Left hindlimb (tissue), 1 donor: ENCODE measurements at regions not wholly inside any gene's neighbourhood (a gene's known extent, or its start where the extent isn't known, plus 50 kb on each side); places are given as distances from the start of the nearest gene placed in this dataset.
"Not testable (repeated sequence)": the region's sequence is repeated elsewhere in the genome, so short reads cannot be mapped to it uniquely, and the experiment has no call there.

ENCODE experiments used
- DNase-seq: peaks from one replicate; pipeline ENCODE4 v3.0.0-alpha.2; 2018

DNA sequence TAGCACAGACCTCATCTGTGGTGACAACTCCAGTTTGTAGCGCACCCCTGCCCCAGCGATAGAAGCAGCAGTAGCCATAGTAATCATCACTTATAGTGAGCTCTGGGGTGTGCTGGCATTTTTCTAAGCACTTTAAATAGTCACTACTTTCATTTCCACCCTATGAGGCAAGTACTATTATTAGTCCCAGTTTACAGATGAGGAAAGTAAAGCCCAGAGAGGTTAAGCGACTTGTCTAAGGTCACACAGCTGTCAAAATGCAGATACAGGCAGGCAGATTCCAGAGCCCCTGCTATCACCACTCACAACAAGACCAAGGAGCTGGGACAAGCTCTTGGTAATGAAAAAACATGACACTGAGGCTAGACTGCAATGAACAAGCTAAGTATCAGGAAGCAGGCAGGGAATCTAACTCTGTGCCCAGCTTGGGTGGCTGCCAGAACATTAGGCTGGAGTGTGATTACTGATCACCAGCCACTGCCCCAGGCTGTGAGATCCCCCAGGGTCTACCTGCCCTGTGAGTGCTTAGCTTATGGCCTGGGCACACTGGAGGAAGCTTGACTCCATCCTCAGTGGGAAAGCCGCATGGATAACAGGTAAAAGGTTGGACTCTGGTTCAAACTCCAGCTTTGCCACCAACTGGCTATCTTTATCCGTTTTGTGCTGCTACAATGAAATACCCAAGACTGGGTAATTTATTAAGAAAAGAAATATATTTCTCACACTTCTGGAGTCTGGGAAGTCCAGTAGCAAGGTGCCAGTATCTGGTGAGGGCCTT is 561.1 kb downstream of the MN1 start:
- no peak for DNase-seq

DNA sequence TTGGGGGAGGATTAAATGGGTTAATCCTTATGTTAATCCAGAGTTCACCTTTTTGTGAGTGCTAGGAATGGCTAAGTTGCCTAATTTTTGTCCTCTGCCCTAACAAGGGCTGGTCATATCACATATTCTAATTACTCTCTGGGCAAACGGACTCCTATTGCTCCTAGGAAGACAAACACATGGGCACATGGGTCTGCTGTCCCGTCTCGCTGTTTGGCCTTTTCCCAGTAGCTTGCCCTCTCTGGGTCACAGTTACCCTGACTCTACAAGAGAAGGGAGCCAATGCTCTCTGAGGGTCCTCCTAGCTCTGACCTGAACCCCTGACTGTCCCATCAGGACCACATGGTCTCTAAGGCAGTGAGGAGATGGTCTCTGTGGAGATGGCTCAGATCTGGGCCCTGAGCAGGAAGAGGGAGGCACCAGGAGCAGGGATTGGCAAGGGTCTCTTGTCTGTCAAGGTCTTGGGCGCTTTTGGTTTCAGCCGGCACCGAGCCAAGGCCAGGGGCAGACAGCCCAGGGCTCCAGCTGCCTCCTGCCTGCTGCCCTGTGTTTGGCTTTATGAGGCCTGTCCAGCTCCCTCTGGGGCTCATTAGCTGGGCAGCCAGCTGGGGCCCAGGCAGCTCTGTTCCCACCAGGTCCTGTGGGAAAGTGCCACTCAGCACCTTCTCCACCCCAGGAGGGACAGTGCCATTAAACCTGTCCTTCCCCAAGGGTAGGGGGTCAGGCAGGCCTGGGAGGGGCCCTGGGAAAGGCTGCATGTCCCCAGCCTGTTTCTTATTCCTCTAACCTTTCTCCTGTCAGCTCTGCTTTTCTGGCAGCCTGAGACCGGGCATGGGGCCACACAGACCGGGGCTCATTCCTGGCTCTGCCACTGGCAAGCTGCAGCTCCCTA is 559.9 kb downstream of the MN1 start:
- peak; percentile 76 for DNase-seq

DNA sequence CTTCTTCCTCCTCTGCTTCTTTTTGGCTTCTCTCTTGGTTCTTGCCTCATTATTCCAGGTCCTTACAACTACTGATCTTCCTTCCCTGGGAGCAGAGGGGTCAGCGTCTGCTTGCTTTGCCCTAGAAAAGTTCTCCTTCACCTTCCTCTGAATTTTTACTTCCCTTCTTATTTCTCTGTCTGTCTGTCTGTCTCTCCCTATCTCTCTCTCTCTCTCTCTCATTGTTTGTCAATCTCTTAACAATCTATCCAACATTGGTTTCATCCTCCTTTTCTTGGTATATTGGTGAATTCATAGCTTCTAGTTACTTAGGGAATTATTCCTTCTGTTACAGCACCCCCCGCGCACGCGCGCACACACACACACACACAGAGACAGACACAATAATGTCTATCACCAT is 559.1 kb downstream of the MN1 start:
- DNase-seq: no peak

DNA sequence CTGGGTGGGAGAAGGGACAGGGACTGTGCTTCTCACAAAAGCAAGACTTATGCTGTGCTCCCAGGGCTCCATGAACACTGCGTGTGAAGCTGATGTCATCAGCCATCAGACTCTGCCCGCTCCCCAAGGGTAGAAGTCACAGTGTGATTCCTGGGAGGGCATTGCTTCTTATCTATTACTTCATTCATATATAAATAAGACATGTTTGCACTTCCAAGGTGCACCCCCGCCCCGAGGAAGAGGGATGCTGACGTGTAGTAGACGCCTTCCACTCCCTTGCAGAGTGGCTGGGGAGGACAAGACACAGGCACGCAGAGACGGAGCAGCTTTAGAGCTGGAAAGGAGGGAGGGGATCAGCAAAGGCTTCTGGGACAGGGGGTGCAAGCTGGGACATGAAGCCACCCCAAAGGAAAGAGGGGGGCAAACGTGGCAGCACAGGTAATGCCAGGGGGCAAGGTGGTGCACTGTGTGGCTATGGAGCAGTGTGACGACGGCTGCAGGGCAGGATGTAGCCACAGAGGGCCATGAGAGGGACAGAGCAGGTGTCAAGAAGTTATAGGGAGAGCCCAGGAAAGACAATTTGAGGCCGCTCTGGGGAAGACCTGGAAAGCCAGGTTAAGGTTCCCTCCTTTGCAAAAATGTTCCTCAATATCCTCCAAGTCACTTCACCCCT is 558.5 kb downstream of the MN1 start:
- DNase-seq: no peak

DNA sequence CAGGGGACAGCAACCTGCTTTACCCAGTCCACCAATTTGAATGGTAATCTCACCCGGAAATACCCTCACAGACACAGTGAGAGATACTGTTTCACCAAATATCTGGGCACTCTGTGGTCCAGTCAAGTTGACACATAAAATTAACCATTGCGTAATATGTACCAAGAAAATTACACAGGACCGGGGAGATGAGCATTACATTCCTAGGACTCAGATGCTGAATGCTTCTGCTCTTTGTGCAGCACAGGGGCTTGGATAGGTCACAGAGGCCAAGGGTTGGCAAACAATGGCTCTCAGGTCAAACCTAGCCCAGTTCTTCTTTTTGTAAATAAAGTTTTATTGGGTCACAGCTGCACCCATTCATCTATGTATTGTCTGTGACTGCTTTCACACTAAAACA is 557.2 kb downstream of the MN1 start:
- no peak for DNase-seq

DNA sequence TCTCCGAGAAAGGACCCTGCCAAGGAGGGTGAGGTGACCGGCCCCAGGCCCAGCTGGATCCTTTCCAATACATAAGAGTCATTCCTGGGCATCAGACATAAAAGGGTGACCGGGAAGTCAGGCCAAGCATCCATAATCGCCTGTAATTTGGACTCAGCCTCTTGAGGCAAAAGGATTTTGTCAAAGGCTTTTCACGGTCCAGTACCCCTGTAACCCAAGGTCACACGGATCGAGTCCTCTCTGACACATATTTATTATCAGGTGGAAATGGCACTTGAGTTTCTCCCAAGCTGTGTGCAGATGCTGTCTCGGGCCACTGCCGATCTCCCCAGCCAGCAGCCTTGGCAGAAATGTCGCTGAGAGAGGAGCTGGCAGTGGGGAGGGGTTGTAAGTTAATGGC is 556.5 kb downstream of the MN1 start:
- DNase-seq: no peak

DNA sequence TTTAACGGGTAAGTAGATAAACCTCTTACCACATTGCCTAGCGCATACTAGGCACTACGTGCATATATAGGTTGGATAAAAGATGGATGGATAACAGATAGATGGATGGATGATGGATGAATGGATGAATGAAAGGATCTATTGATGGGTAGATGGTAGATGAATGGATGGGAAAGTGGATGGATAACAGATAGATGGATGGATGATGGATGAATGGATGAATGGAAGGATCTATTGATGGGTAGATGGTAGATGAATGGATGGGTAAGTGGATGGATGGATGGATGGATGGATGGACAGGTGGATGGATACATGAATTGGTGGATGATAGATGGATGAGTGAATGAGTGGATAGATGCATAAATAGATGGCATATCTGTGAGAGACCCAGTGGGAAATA is 555.0 kb downstream of the MN1 start:
- no peak for DNase-seq

DNA sequence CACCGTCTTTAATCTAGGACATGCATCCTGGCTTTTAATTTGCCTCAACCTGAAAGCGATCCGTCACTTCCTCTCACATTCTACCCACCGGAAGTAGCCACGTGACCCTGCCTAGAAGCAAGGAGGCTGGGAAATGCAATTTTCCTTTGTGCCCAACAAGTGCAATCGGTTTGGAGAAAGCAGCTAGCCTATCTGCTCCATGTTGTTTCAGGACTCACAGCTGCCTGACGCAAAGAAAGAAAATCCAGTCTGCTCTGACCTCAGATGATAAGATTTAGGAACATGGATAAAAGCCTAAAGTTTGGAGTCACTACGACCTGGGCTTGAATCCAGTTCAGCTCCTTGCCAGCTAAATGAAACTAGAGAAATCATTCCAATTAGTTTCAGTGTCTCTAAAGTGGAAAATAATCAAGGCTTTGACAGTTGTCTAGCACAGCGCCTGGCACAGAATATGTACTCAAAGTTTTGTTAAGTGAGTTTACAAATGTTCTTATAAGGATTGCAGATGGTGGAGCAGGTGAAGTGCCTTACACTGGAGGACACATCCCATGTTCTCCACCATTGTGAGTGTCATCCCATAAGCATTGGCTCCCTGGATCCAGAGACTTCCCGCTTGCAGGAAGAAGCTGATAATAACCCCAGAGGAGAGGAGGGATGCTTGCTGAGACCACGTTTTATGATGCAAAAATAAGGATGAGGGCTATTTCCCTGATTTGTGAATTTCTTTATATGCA is 553.7 kb downstream of the MN1 start:
- no peak for DNase-seq

DNA sequence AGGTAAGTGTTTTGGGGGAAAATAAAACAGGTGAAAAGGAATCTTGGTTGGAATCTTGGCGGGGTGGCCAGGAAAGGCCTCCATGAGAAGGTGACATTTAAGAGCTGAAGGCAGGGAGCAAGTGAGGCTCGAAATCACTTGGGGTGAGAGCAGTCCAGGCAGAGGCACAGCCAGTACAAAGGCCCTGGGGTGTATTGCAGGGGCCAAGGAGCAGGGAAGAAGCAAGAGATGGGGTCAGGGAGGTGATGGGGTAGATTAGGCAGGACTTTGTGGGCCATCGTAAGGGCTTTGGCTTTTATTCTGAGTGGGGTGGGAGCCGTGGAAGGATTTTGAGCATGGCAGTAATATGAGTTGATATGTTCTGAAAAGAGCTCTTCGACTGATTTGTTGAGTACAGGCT is 551.1 kb downstream of the MN1 start:
- no peak for DNase-seq

DNA sequence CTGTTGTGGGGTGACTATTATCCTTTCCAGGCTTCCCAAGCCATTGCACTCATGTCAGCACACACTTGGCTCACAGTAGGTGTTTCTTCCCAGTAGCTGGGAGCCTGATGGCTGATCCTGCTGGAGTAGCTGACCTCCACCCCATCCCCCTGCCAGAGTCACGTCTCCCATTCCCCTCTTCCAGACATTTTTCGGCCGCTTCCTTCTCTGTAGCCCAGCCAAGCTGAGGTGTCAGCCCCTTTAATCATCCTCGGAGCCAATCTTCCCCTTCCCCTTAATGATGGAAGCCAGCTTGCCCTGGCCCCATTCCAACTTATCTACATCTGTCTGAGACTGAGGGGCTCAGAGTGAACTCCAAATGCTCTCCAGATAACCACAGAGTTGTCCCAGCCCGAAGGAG is 550.7 kb downstream of the MN1 start:
- DNase-seq: no peak

DNA sequence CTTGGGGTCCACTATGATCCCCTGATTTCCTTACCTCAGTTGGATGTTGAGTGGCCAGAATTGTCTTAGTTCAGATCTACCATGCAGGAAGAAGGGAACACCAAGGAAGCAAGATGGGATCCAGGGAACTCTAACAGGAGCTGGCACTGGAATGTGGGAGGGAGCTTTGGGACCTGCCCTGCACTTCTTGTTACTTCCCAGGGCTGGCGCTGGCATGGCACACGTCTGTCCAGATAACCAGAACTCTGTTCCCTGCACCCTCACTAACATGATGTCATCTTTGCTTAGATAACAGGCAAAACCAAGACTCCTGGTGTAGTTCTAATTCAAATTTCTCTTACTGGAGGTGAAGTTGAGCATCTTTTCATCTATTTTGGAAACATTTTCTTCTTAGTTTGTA is 550.0 kb downstream of the MN1 start:
- DNase-seq: no peak

DNA sequence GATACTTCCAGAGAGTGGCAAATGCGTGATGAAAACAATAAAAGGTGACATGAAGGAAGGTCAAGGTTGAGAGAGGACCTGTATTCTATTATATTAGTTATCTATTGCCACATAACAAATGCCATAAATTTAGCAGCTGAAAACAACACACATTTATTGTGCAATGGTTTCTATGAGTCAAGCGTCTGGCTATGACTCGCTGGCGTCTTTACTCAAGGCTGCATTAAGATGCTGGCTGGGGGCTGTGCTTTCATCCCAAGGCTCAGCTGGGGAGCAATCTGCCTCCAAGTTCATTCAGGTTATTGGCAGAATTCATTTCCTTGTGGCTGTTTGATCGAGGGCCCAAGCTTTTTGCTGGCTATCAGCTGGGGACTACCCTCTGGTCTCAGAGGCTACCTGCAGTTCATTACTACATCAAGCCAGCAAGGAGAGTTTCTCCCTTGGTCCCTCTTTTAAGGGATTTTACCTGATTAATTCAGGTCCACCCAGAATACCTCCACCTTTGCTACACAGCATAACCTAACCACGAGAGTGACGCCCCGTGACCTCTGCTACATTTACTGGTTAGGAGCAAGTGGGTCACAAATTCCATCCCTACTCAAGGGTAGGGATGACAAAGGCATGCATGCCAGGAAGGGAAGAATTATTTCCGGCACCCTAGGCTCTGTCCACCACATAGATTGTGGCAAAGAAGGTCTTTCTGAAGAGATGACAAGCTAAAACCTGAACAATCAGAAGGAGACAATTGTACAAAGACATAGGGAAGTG is 549.1 kb downstream of the MN1 start:
- DNase-seq: no peak

DNA sequence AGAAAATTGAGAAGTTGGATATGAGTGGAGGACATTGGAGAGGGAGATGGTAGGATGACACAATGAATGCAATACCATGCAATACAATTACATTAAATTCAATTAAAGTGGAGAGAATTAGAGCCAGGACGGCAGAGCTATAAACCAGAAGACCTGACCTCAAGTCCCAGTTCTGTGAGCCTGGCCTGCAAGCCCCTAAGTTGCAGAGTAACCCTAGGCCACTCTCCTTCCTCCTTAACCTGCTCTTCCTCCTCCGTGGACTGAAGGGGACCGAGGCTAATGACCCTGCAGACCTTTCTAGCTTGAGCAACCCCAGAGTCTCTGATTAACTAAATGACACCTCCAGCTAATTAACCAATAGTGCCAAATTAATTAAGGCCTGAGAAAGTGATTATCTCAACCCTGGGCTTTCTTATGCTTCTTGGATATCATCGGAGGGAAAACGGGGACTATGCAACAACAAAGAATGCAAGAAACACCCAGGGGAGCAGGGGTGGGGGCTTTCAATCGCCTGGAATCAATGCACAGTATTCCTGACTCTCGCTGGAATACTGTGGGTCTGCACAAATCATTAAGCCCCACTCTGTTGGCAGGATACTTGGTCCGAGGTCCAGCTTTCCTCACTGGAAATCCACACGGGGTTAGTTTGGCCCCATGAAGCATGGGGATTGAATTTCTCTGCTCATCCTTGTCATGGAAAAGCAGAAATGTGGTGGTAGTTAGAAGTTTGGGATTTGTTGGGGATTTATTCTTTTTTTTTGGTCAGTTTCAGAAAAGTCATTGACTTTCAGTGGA is 548.3 kb downstream of the MN1 start:
- DNase-seq: peak; percentile 68

DNA sequence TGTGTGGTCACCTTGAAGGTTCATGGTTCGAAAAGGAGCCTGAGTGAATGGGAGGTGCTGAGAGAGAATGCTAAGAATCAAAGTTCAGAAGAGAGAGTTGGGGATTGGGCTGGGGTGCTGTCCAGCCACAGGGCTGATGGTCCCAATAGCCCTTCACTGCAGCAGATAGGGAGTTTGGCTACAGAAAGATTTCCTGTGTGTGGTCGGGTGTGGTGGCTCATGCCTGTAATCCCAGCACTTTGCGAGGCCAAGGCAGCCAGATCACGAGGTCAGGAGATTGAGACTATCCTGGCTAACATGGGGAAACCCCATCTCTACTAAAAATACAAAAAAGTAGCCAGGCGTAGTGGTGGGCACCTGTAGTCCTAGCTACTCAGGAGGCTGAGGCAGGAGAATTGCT is 547.5 kb downstream of the MN1 start:
- DNase-seq: not testable (repeated sequence)

DNA sequence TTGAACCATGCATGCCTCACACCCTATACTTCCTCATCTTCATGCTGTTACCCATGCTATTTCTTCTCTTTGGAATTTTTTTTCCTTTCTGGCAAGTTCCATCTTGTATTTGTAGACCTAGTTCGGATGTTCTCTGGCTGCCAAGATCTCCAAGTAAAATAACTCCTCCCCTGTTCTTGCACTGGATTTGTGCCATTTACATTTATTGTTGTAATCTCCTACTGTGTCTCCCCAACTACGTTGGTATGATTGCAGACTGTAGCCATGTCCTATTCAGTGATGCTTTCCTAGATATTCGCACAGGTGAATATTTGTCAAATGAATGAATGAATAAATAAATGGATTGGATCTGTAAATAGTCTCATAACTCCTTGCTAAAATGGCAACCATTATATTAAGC is 546.0 kb downstream of the MN1 start:
- DNase-seq: no peak

DNA sequence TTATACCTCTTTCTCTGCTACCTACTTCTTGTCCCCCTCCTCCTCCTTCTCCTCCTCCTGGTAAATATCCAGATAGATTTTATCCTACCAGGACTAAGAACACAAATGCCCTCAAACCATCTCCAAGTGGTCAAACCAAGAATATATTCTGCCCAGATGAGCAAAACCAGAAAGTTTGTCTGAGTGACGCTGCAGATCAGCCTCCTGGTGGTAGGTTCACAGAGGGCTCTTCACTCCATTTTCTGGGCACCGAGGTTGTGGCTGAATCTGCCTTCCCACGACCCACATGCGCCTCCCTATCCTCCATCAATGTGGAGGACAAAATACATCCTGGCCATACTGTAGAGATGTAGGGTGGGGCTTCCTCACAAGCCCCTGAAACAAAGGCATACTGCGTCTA is 543.6 kb downstream of the MN1 start:
- DNase-seq: no peak

DNA sequence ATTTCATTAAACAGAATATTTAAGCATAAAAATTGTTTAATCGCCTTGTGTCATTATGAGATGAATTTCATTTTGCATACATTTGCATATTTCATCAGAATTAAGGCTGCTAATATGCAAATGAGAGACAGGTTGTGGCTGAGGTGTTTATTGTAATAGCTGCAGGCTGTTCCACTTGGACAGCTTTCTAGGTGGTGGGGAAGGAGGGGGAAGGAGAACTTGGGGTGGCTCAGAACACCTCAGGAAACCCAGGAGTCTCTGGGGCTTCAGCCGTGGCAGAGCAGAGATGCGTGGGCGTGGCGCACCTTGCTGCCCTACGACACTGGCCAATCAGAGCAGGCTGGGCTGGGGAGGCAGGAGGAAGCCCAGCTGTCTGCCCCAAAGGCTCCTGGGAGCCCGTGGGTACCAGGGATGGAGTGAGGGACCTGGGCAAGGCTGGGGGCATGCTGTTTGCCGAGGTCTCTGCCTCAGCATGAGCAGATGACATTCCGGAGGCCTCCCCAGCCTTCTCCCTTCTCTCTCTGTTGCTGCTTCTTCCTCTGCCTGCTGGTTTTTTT is 542.9 kb downstream of the MN1 start:
- no peak for DNase-seq

DNA sequence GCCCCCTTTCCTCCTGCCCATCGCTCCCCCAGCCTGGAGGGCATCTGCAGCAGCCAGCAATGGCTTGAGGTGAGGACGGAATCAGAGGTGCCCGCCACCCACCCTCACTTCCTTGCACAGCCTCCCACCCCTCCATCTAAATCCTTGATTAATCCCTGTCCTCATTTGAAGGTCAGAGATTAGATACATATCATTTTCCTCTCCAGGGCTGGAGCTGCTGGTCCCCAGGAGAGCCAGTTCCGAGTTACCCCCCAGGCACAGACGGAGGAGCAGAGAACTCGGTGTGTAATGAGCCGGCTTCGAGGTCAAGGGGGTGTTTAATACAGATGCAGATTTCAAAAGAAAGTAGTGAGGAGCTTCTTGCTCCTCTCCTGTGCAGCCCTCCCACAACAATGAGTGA is 542.1 kb downstream of the MN1 start:
- DNase-seq: no peak

DNA sequence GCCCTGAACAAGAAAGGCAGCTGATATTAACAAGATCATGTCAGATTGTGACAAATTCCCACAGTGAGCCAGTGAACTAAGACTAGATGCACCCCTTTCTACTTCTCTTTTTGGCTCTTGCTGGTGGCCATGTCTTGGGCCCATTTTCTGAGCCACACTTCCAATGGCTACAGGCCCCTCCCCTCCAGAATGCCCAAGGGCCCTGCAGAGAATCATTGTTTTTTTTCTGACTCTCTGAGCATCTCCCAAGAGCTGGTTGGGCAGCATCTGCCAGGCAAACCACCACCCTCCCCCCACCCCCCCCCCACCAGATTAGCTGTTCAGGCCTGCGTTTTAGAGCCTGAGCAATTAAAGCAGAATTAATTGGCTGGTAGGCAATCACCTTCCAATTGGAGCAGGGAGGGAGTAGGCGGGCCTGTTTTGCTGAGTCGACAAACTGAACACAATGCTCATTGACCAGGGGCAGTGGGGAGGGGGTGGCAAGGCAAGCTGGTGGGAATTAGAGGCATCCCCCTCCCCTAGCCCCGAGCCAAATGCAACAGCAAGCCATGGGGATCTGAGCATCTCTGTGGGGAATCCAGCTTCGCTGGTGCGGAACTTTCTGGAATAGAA is 541.4 kb downstream of the MN1 start:
- no peak for DNase-seq

DNA sequence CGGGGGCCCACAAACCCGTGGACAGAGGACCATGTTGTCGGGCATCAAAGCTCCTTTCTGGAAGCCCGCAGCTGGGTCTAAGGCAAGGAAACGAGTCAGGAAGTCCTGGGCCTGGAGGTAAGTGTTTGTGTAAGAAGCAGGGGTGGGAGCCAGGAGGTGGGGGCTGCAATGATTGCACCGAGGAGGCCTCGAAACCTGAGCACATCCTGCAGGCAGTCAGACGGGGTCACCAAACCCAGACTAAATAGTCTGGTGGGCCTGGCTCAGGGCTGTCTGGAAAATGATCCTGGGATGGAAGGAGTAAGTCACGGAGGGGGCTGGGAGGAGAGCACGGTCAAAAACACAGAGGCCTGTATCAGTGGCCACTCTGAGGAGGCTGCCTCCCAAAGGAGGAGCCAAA is 539.2 kb downstream of the MN1 start:
- DNase-seq: no peak

DNA sequence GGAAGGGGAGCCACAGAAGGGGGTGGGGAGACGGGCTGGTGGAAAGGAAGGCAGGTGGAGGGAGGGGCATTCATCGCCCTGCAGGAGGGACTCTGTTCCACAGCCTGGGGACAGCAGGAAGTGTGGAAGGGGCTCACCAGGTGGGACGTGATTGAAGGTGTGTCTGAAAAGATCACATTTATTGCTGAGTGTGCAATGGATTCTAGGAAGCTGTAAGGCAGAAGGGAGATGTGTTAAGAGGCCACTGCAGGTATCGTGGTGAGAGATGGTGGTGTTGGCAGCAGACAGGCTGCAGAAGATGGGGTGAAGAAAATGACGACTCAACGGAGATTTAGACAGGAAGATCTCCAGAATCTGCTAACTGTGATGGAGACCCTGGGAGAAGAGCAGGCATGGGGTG is 537.4 kb downstream of the MN1 start:
- no peak for DNase-seq
